ENCODE measurements at regions not wholly inside any gene's neighbourhood (a gene's known extent, or its start where the extent isn't known, plus 50 kb on each side); places are given as distances from the start of the nearest gene placed in this dataset.

GRCh38 chr7:114860206-114860605 lies 61.7 kb upstream of the MDFIC start:
- DNase-seq: no peak

GRCh38 chr7:114862406-114862805 lies 59.5 kb upstream of the MDFIC start:
- DNase-seq: no peak

GRCh38 chr7:114864278-114864677 lies 57.6 kb upstream of the MDFIC start:
- no peak for DNase-seq

GRCh38 chr7:114865564-114865963 lies 56.3 kb upstream of the MDFIC start:
- no peak for DNase-seq

Data from NCI-H1092 (cell line).